AG09319 (cell line): ENCODE measurements at regions not wholly inside any gene's neighbourhood (a gene's known extent, or its start where the extent isn't known, plus 50 kb on each side); places are given as distances from the start of the nearest gene placed in this dataset.

Experiments used
- DNase-seq: peaks from one replicate; pipeline ENCODE4 v3.0.0-alpha.2; 2010; ENCODE audit warnings: low read depth; ENCODE audit errors: extremely low read depth
- CTCF ChIP-seq: IDR thresholded peaks from 2 replicates; pipeline ENCODE4 v1.5.1; 2011; ENCODE audit warnings: low read depth, mild to moderate bottlenecking, inconsistent platforms, low read length, moderate library complexity

- no peak for TF ChIP-seq CTCF
- DNase-seq: no peak
Measured at GRCh38 chr16:14322186-14322585, 251.1 kb downstream of the MRTFB start.

GRCh38 chr16:14321542-14321941 lies 250.4 kb downstream of the MRTFB start:
- DNase-seq: no peak
- no peak for TF ChIP-seq CTCF

GRCh38 chr16:14320406-14320805 lies 249.3 kb downstream of the MRTFB start:
- no peak for DNase-seq
- no peak for TF ChIP-seq CTCF
